ENCODE measurements at regions not wholly inside any gene's neighbourhood (a gene's known extent, or its start where the extent isn't known, plus 50 kb on each side); places are given as distances from the start of the nearest gene placed in this dataset.

GRCh38 chr4:188495169-188495568 lies 355.9 kb downstream of the TRIML1 start:
- DNase-seq (ENCODE audit: low read depth) = no peak
- H3K4me3 ChIP-seq (ENCODE audit: low read depth, low read length) = no peak overlapping the region
- TF ChIP-seq CTCF (IDR thresholded peaks at IDR 0.05; ENCODE audit: insufficient read depth, low read depth, low read length) = no peak

DNA sequence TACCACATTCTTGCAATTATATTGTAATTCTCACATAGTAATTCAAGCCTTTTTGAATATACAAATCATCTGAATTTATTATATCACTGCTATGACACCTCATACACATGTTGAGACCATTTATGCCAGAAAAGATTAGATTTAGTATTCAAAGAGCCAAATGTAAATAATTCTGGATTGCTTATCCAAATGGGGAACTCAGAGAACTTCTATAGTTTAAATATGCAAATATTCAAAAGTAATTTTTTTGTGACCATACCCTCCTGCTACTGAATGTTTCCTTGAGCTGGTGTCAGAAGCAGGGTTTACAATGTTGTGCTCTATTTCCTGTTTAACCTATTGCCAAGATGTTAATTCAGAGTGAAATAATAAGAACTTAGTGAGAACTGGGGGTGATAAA lies 372.2 kb downstream of the TRIML1 start:
- no peak for TF ChIP-seq CTCF (IDR thresholded peaks at IDR 0.05; ENCODE audit: insufficient read depth, low read depth, low read length)
- DNase-seq (ENCODE audit: low read depth) = no peak
- H3K4me3 ChIP-seq (ENCODE audit: low read depth, low read length) = no peak overlapping the region

DNA sequence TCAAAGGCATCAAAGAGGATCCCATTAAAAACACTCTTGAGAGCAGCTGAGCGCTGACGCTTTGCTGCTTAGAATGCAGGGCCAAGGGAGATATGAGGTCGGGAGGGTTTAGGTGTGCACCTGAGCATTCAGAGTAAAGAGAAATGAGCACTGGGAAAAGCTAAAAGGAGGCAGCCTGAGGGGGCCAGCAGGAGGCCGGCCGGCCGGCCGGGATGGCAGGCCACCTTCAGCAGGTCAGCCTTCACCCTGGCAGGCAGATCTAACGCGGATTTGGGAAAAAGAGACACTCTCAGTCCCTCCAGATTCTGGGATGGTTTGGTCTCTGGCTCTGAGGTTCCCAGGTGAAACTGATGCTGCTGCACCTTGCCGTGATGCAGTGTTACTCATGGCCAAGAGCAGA lies 393.5 kb downstream of the TRIML1 start:
- no peak overlapping the region for H3K4me3 ChIP-seq (ENCODE audit: low read depth, low read length)
- no peak for DNase-seq (ENCODE audit: low read depth)
- TF ChIP-seq CTCF (IDR thresholded peaks at IDR 0.05; ENCODE audit: insufficient read depth, low read depth, low read length) = no peak

DNA sequence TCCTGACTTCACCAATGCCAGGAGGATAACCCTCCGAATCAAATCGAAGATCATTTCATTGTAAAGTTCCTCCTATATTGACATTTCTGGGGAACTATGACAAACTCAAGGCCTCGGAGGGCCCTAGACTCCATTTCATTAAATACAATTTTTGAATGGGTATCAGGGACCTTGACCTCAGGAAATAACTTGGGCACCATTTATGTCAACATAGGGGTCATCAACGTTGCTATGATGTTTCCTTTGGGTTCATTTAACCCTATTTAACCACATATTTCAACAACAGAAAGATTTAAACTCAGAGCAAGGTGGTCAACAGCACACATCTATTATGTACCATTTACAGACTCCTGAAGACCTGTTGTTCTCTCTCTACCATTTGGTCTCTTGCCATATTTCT lies 395.1 kb downstream of the TRIML1 start:
- DNase-seq (ENCODE audit: low read depth) = no peak
- no peak for TF ChIP-seq CTCF (IDR thresholded peaks at IDR 0.05; ENCODE audit: insufficient read depth, low read depth, low read length)
- no peak overlapping the region for H3K4me3 ChIP-seq (ENCODE audit: low read depth, low read length)

GRCh38 chr4:188534917-188535316 lies 395.7 kb downstream of the TRIML1 start:
- no peak for DNase-seq (ENCODE audit: low read depth)
- H3K4me3 ChIP-seq (ENCODE audit: low read depth, low read length) = no peak overlapping the region
- TF ChIP-seq CTCF (IDR thresholded peaks at IDR 0.05; ENCODE audit: insufficient read depth, low read depth, low read length) = no peak

GRCh38 chr4:188536826-188537225 lies 397.6 kb downstream of the TRIML1 start:
- no peak for DNase-seq (ENCODE audit: low read depth)
- no peak for TF ChIP-seq CTCF (IDR thresholded peaks at IDR 0.05; ENCODE audit: insufficient read depth, low read depth, low read length)
- no peak overlapping the region for H3K4me3 ChIP-seq (ENCODE audit: low read depth, low read length)

- TF ChIP-seq CTCF (IDR thresholded peaks at IDR 0.05; ENCODE audit: insufficient read depth, low read depth, low read length) = no peak
- no peak for DNase-seq (ENCODE audit: low read depth)
- H3K4me3 ChIP-seq (ENCODE audit: low read depth, low read length) = no peak overlapping the region
These were observed 411.1 kb downstream of the TRIML1 start for GRCh38 chr4:188550296-188550695.
